ENCODE measurements at regions not wholly inside any gene's neighbourhood (a gene's known extent, or its start where the extent isn't known, plus 50 kb on each side); places are given as distances from the start of the nearest gene placed in this dataset.

DNA sequence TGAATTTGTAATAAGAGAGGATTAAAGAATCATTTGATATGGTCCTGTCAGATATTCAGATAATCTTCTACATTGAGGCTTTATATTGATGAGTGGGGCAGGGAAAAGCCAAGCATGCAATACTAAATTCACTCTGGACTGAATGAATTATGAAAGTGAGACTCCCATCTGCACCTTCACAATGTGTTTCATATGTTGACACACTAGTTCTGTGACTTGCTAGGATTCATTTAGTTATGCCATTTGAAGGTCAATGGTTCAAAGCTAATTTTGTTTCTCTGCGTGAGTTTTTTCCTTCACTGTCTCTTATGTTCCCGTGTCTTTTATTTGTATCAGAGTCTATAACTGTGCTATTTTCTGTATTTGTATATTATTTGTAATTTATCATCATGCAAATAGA is 1332.5 kb downstream of the KCNT2 start:
- no peak overlapping the region for H3K4me3 ChIP-seq (ENCODE audit: low read depth, low read length)
- TF ChIP-seq, protein P1, sequence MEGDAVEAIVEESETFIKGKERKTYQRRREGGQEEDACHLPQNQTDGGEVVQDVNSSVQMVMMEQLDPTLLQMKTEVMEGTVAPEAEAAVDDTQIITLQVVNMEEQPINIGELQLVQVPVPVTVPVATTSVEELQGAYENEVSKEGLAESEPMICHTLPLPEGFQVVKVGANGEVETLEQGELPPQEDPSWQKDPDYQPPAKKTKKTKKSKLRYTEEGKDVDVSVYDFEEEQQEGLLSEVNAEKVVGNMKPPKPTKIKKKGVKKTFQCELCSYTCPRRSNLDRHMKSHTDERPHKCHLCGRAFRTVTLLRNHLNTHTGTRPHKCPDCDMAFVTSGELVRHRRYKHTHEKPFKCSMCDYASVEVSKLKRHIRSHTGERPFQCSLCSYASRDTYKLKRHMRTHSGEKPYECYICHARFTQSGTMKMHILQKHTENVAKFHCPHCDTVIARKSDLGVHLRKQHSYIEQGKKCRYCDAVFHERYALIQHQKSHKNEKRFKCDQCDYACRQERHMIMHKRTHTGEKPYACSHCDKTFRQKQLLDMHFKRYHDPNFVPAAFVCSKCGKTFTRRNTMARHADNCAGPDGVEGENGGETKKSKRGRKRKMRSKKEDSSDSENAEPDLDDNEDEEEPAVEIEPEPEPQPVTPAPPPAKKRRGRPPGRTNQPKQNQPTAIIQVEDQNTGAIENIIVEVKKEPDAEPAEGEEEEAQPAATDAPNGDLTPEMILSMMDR (IDR thresholded peaks at IDR 0.05; ENCODE audit: insufficient read depth, low read depth, low read length): no peak
- no peak for DNase-seq (ENCODE audit: low read depth)

DNA sequence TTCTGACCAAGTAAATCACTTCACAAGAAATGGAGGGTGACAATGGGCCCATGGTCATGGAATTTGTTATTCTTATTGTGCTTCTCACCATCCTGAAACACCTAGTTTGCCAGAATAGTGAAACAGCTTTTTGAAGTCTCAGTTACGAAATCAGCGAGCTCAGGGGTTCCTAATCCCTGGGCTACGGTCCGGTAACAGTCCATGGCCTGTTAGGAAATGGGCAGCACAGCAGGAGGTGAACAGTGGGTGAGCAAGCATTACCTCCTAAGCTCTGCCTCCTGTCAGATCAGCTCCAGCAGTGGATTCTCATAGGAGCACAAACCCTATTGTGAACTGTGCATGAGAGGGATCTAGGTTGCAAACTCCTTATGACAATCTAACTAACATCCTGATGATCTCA is 1356.3 kb downstream of the KCNT2 start:
- TF ChIP-seq, protein P1 (IDR thresholded peaks at IDR 0.05; ENCODE audit: insufficient read depth, low read depth, low read length): no peak
- no peak overlapping the region for H3K4me3 ChIP-seq (ENCODE audit: low read depth, low read length)
- no peak for DNase-seq (ENCODE audit: low read depth)

- H3K4me3 ChIP-seq (ENCODE audit: low read depth, low read length): no peak overlapping the region
- DNase-seq (ENCODE audit: low read depth): no peak
- TF ChIP-seq, protein P1 (IDR thresholded peaks at IDR 0.05; ENCODE audit: insufficient read depth, low read depth, low read length): no peak
Observed at GRCh38 chr1:195243492-195243891, 1364.7 kb downstream of the KCNT2 start.

- TF ChIP-seq, protein P1 (IDR thresholded peaks at IDR 0.05; ENCODE audit: insufficient read depth, low read depth, low read length): no peak
- no peak overlapping the region for H3K4me3 ChIP-seq (ENCODE audit: low read depth, low read length)
- DNase-seq (ENCODE audit: low read depth): no peak
Observed at GRCh38 chr1:195241066-195241465, 1367.2 kb downstream of the KCNT2 start.

- no peak overlapping the region for H3K4me3 ChIP-seq (ENCODE audit: low read depth, low read length)
- no peak for DNase-seq (ENCODE audit: low read depth)
- TF ChIP-seq, protein P1 (IDR thresholded peaks at IDR 0.05; ENCODE audit: insufficient read depth, low read depth, low read length): no peak
Observed at GRCh38 chr1:195238313-195238712, 1369.9 kb downstream of the KCNT2 start.

GRCh38 chr1:195236991-195237889 is 1371.0 kb downstream of the KCNT2 start:
- H3K4me3 ChIP-seq (ENCODE audit: low read depth, low read length): no peak overlapping the region
- DNase-seq (ENCODE audit: low read depth): no peak
- TF ChIP-seq, protein P1 (IDR thresholded peaks at IDR 0.05; ENCODE audit: insufficient read depth, low read depth, low read length): no peak

Measured in fibroblast of villous mesenchyme (primary cell).